Kasumi-1 (cell line): ENCODE measurements at regions not wholly inside any gene's neighbourhood (a gene's known extent, or its start where the extent isn't known, plus 50 kb on each side); places are given as distances from the start of the nearest gene placed in this dataset.
A peak's percentile ranks its signal among the peaks of the same experiment; 100 is the strongest.

Source experiments
- DNase-seq, 2 experiments: peaks; one replicate each; lab custom pipeline; 2025; lab: John Stamatoyannopoulos, UW

DNA sequence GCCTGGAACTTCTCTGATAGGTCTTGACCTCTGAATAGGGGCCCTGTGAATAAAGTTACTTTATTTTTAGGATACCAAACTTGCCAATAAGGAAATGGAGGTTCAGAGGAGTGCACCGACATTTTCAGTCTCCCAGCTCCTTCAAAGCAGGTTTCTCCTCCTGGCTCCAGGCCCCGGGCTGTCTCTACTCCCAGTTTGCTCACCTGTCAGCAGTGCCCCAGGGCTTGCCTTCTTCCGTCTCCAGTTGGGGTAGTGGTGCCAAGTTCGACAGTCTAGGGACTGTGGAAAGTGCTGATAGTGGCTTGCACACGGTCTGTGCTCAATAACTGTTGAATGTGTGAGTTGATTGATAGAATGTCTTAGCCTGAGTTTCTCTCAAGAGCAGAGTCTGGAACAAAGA is 149.2 kb downstream of the ACTL8 start:
- DNase-seq, result no peak

DNA sequence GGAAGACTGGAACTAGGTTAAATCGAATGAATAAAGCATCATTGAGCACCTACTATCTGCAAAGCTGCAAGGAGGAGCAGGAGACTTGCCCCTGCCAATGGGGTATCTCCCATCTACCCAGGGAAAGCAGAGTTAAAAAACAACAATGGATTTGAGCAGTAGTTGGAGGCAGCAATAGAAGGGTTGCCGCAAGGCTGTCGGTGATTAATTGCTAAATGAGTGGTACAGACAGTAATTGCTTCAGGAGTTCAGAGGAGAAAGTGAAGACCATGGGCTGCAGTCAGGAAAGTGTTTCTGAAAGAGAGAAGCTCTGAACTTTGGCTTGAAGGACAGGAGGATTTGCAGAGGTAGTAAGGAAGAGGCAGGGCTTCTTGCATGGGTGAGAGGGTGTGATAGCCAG is 152.9 kb downstream of the ACTL8 start:
- DNase-seq, result no peak

DNA sequence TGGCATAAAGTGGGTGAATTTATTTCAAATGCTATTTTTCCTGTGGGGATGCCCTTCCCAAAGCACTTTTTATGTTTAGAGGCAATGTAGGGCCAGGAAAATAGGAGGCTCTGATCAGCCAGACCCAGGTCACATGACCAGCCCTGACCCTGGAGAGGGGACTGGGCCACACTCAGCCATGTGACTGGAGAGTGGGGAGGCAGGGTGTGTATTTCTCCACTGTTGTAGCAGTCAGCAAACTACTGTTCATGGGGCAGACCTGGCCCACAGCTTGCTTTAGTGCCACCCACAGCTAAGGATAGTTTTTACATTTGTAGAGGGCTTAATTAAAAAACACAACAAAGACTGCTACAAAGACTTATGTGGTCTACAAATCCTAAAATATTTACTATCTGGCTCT is 153.8 kb downstream of the ACTL8 start:
- DNase-seq, result no peak

DNA sequence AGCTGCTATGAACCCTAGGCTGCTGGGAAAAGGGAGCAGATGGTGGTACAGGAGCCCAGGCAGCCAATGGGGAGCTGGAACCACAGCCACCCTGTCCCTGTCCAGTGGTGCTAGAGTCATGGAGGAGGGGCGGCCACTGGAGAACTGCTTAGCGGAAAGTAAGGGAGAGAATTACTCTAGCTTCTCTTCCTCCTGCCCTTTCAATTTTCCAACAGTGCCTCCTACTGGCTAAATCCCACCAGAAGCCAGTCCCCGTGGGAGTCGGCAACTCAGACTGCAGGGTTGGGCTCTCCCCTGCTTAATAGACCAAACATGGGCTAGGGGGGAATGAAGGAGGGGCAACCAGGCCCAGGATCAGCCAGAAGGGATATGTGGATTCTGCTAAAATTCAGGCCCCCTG is 154.5 kb downstream of the ACTL8 start:
- DNase-seq, result no peak

DNA sequence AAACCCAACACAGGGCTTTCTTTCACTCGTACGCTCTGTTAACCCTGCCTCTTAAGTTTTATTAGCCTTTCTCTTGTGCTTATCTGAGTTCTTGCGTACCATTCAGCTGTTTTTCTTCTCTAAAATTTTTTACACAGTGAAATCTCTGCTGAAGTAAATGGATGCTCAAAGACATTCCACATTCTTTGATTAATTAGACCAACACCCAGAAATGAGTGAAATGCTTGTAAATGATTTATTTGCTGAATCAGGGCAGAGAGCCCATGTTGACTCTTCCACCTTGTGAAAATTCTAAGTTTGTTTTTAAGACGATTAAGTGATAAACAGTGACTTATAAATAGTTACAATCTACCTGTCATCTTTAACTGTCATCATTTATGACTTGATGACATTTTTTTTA is 156.7 kb downstream of the ACTL8 start:
- DNase-seq, result no peak

DNA sequence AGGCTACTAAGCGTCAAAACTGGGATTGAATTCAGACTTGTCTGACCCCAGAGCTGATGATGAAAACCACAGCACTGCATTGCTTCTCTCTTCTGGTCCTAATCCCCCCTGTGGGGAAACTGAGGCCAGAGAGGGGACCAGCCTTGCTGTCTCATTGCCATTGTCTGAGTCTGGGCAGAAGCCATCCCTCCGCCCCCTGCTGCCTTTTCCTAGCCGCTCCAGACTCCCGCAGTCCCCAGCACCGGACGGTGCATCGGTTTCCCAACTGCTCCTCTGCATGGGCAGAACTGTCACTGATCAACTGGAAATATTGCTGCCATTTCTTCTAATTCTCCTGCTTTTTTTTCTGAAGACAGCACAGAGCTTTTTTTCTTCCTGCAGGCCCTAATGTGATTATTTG is 157.4 kb downstream of the ACTL8 start:
- DNase-seq, result no peak

DNA sequence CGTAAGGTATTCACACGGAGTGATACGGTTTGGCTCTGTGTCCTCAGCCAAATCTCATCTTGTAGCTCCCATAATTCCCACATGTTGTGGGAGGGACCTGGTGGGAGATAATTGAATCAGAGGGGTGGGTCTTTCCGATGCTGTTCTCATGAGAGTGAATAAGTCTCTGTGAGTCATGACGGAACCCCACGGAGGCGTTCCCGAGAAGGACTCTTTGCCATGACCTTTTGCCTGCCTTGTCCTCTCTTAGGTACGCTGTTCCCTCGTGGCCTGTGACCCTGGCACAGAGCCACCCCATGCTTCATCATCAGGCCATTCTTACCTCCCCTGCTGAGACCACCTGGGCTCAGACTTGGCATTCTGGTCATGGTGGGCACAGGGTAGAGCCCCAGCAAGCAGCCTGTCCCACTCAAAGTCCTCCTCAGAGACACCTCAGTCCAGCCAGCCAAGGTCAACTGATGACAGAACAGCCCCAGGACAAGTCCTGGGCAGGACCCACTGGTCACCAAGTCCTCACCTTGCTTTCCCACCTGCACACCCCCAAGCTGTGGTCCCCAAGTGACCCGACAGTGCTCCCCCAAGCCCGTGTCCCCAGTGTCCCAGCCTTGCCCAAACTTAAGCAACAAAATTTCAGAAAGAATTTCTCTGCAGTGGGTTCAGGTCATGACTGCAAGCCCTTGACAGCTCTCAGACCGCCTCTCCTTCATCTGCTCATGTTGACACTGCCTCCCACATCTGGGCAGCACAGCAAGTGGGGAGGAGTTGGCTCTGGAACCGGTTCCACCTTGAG is 158.4 kb downstream of the ACTL8 start:
- DNase-seq, result no peak

DNA sequence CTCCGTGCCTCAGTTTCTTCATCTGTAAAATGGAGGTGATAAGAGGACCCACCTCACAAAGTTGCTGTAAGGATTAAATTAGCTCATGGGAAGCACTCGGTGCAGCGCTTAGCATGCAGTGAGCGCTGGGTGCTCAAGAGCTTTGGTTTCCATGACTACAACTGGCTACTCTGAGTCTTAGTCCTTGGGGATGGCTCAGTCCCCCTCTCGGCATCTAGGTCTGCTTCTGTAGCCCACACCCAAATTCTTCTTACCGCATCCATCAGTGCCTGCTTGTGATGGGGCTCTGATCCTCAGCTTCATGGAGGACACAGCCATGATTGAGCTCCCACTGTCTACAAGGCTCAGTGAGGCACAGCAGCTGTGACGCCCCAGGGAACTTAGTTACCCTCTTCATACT is 159.0 kb downstream of the ACTL8 start:
- no peak for DNase-seq

DNA sequence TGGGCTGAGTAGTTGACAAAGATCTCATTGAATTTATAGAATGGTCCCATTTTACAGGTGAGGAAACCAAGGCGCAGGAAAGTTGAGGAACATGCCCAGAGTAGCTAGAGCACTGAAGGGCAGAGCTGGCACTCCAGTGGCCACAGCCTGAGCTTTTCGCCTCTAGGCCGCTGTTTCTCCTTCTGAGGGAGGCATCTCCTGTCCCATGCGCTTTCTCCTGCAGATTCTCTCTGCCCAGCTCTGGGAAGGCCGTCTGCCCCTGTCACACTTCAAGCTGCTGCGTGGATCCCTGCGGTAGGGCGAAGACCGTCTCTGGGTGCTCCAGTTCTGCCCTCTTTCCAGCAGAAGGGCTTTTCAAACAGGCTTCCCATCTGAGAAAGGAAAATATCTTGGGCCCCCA is 159.9 kb downstream of the ACTL8 start:
- no peak for DNase-seq

DNA sequence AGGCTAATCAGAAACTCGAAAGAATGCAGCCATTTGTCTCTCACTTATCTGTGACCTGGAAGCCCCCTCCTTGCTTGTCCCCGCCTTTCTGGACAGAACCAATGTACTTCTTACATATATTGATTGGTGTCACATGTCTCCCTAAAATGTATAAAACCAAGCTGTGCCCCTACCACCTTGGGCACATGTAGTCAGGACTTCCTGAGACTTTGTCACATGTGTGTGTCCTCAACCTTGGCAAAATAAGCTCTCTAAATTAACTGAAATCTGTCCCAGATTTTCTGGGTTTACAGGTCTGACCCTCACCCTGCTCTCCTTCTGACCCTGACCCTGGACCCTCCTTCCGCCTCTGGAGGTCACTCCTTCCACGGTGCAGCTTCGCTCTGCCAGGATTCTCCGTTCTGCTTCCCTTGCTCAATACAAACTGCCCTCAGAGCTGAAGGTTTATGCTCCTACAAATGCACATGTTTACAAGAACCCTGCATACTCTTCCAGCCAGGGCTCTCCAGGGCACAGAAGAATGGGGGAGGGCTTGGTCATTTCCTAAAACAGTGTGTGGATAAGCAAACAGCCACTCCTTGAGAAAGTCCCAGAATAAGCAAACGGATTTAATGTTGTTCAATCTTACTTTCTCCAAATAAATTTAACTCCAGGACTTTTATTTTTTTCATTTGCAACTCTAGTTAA is 160.5 kb downstream of the ACTL8 start:
- DNase-seq, result no peak

DNA sequence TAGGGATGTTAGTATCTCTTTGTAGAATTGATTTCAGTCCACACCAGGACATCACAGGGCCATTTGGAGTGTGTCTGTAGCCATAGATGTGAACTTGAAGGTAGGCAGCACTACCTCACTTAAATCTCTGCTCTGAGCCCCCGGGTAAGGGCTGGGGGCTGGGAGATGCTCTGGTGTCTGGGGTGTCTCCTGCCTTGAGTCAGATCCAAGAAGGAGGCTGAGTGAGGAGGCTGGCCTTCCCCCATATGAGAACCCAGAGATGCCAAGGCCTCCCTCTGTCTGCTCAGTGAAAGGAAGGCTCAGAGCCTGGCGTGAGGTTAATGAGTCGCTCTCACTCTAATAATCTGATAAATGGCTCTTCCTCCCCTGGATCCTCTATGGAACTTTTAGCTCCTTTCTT is 161.6 kb downstream of the ACTL8 start:
- DNase-seq, result no peak

DNA sequence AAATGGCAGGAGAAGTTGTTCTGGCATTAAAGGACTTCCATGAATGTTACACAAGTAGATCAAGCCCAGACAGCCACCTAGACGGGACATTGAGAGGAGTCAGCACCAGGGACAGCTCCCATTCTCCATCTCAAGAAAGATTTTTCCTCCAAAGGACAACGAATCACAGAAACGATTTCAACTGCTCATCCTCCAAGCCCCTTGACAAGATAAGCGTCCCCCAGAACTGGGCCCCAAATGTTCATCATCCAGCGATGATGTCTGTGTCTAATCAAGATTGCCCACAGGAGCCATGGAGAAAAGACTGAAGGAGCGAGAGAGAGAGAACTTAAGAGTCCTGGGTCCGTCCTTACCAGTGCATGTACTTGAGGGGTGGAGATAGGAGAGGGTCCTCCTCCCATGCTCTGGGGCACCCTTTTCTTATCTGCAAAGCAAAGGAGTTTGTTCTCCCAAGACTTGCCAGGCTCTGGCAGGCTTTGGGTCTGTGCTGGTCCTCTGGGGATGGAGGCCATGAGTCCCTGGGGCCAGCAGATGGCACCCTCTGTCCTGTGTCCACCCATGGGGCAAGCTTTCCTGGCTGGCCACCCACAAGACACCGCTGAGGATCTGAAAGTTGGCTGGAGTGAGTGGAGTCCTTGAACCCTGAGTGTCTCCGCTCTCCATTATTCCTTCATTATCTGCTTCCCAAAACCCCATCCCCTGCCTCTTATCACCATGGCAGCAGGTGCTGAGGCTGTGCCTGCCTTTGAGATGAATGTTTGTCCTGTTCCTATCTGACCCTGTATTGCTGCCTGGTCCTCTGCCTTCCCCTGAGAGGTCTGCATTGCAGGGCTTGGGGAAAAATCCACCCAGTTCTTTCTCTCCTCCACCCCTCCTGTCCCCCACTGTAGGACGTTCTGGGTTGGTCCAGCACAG is 164.6 kb downstream of the ACTL8 start:
- peak in 1 of 2 experiments; percentile 22 for DNase-seq

DNA sequence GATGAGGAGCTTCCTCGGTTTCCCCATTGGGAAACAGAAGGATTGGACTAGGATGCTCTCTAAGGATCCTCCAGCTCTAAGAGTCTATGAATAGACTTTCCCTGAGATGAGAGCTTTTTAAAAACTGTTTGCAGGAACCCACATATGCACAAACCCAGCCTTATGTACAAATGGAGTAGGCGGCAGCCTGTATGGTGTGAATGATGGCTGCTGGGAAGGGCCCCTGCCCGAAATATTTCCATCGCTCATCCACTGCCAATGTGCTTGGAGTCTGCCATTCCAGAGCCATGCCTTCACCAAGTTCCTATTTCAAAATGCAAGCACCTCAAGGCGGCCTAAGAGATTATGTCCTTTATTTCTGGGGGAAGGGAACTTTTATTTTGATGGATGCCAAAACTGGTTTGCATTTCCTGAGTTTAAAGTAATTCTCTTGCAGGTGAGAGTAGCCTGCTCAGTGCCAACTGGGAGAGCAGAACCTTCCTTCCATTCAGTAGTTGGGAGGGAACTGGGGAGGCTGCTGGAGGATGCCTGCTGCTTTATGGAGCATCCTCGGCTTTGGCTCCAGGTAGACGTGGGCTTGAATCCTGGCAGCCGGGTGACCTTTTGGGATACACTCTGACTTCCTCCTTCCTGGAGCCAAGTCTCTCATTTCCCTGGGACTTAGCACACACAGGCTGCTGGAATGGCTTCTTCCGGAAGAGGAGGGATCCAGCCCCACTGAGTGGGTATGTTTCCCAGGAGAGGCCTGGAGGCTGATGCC is 165.9 kb downstream of the ACTL8 start:
- no peak for DNase-seq

DNA sequence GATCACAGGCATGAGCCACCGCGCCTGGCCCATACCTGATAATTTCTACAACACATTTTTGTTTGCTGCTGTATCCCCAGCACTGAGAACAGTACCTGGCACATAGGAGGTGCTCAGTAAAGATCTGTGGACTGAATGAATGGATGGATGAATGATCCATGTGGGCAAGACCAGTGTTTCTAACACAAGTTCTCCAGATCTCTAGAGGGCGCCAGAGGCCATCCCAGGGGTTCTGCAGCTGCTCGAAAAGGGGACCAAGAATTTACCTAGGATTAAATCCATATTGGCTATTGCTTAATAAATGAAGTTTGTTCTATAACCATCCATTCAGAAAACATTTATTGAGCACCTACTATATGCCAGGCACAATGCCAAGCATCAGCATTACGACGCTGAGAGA is 167.7 kb downstream of the ACTL8 start:
- DNase-seq, result peak; percentile 2 to 4

DNA sequence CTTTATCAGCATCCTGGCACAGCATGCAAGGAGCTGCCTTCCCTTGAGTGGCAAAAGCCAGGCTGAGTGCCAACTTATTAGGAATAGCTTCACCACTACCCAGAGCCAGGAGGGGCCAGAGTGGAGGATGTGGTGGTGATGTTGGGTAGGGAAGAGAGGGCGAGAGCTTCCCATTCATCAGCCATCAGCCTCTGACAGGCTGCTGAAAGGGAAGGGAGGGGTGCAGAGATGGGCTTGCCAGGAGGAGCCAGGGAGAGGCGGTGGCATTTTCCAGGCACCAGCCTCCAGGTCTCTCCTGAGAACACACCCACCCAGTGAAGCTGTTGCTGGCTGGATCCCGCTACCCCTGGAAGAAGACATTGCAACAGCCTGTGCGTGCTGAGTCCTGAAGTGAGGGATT is 168.5 kb downstream of the ACTL8 start:
- no peak for DNase-seq

DNA sequence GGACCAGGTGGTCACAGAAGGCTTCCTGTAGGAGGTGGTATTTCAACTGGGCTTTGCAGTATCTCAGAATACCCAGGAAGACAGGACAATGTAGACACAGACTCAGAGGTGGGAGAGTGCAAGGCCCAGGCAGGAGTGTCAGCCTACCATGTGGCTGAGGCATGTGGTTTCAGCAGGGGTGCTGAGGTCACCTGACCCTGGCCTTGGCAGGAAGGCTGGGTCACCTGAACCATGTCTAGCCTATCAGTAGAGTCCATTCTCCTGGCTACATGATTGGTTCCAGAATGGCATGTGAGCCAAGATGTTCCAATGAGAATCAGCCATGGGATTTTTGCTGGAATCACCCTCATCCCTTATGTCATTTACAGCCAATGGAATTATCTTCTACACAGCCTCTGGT is 169.4 kb downstream of the ACTL8 start:
- no peak for DNase-seq

DNA sequence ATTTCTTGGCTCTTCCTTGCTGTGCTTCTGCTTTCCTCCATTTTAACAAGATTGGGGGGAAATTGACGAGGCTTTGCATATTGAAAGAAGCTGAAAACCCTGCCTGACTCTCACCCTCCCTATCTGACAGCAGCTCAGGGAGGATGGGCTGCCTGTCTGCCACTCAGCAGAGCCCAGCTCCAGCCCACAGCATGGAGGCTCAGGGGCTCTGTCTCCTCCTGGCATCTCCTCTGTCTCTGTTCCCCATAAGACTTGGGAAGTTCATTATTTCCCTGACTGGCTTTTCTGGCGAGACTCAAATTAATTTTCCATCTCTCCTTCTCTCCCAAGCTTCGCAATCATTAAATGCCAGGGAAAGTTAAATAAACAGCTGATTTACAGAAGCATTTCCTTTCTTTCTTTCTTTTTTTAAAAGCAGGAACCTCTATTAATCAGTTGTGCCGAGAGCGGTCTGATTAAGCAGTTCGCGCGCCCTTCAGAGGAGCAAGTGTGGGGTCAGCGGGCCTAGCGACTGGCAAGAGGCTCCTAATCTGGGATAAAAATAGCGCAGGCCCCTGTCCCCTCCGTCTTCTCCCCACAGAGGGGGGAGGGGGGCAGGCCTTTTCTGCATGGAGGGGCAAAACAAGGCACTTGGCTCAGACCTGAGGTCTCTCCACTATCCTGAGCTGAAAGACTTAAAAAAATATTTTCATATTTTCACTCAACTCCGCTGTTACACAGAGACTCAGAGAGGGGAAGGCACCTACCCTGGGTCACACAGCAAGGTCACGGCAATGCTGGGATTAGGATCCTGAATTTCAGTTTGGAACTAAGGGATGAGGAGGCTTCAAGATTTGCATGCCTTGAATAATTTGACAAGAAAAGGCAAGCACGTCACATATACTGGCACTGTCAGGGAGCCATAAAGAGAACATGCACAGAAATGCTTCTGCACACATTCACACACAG is 170.4 kb downstream of the ACTL8 start:
- no peak for DNase-seq

DNA sequence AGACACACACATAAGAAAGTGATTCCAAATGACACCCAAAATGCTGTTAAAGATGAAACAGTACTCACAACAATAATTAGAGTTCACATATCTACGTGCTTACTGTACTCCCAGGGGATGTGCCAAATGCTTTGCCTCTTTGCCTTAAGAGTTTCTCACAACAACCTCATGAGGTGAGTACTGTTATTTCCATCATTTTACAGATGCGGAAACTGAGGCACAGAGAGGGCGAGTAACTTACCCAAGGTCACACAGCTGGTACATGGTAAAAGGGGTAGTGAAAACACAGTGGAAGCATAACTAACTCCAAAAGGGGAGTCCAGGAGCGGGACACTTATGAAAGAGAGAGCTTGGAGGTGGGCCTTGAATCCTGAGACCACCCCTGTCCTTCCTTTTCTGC is 171.8 kb downstream of the ACTL8 start:
- no peak for DNase-seq

DNA sequence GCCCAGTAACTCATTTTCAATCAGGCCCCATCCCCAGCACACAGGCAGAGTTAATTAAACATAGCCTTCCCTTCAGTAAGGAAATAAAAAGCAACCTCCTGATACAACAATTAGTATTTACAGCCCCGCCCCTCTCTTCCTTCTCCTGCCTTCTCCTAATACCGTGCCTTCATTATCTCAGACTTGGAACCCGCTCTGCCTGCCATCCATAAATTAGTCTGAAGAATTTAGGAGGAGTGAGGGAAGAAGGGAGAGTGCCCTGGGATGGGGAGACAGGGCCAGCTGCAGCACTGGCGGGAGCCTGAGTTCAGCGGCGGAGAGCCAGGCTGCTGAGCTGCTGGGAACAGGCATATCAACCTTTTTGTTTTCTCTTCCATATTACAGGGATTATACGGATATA is 172.8 kb downstream of the ACTL8 start:
- no peak for DNase-seq

DNA sequence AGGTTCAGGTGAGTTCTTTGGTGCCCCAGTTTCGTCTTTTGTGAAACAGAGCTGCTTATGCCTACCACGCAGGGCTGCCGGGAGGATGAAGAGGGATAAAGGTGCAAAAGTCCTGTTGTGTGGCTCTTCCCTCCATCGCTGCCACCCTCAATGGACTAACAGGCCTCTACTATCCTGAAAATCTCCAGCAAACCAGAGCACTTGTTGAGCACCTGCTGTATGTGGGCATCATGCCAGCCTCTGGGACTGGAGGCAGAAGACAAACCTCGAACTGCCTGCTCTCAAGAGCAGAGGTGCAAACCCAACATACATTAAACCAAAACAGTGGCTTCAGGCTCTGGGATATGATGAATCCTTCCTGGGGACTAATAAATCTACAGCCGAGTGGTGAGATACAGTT is 174.1 kb downstream of the ACTL8 start:
- DNase-seq, result no peak

DNA sequence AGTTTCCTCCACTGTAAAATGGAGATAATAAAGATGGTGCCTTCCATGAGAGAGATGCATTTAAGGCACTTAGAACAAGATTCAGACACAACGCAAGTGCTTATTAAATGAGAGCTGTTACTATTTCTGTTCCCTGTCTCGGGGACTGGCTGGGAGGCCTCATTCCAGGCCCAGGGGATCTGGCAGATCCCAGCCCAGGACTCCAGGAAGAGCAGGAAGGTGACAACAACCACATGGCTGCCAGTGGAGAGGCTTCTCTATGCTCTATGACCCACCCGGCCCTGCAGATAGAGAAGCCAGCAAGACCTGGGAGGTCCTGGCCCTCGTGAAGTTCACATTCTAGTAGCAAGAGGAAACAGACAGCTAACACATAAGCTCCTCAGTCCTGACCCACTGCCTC is 175.5 kb downstream of the ACTL8 start:
- DNase-seq, result no peak
